HepG2 (cell line): ENCODE measurements at regions not wholly inside any gene's neighbourhood (a gene's known extent, or its start where the extent isn't known, plus 50 kb on each side); places are given as distances from the start of the nearest gene placed in this dataset.

Experiments used
- ATAC-seq: fragments of 200-7000 bp; cut with Tn5 transposase; 3 replicates; pipeline ENCODE4 v1.9.1; 2020; ENCODE audit warnings: mild to moderate bottlenecking, moderate library complexity
- BruUV-seq: library from RNA; stranded (reverse); fragments of 400-500 nt; replicated peaks from 2 replicates; lab custom pipeline; 2021; lab: Mats Ljungman, UMichigan
- CTCF ChIA-PET: fragments of 300-600 bp; formaldehyde crosslinking; extraction: SDS; loops from one replicate; lab custom pipeline; 2021; ENCODE audit warnings: low total read pairs, inconsistent platforms, low intra/inter-chr PET ratio; lab: Yijun Ruan, JAX
- POLR2A ChIA-PET: fragments of 350-600 bp; sonication (Branson Sonifier 250); formaldehyde crosslinking; loops from one replicate; lab custom pipeline; 2020; ENCODE audit warnings: antibody characterized with exemption, inconsistent platforms; lab: Yijun Ruan, JAX
- DNase-seq: peaks from one replicate; pipeline ENCODE4 v3.0.0-alpha.2; 2015; ENCODE audit warnings: low spot score
- FAIRE-seq: peaks from 3 replicates; lab custom pipeline; 2011; peaks lifted over from hg19 to GRCh38; lab: Jason Lieb, UNC
- H2AFZ ChIP-seq: one replicate; pipeline ENCODE4 v1.6.1; 2011; ENCODE audit warnings: low read length, inconsistent platforms
- H3K27ac ChIP-seq: fragments of 300-600 bp; 3 replicates; pipeline ENCODE4 v1.8.0; 2011; ENCODE audit warnings: mixed run types, mild to moderate bottlenecking, mixed read lengths, low read length, inconsistent platforms; ENCODE audit not compliant: insufficient read depth; ENCODE audit errors: extremely low read length
- H3K27me3 ChIP-seq, 2 experiments: fragments of 200-600 bp in 1 of 2; 2 replicates in 1 of 2; 3 replicates in 1 of 2; pipeline versions ENCODE4 v1.6.0 to v1.8.0; 2011; ENCODE audit warnings: low read length in 2 of 2, mild to moderate bottlenecking in 2 of 2, moderate library complexity in 2 of 2, inconsistent platforms in 1 of 2; ENCODE audit not compliant: insufficient read depth in 2 of 2, control insufficient read depth in 1 of 2
- H3K36me3 ChIP-seq, 2 experiments: fragments of 200-600 bp in 1 of 2; replicated peaks in 1 of 2; 2 replicates in 1 of 2; 3 replicates in 1 of 2; pipeline versions ENCODE4 v1.5.1 to v1.8.0; 2011; ENCODE audit warnings: low read length in 2 of 2, inconsistent platforms in 1 of 2; ENCODE audit not compliant: insufficient read depth in 2 of 2, control insufficient read depth in 1 of 2
- H3K4me1 ChIP-seq: 2 replicates; pipeline ENCODE4 v1.5.1; 2012; ENCODE audit warnings: low read length, inconsistent platforms; ENCODE audit not compliant: insufficient read depth
- H3K4me2 ChIP-seq: 2 replicates; pipeline ENCODE4 v1.6.0; 2011; ENCODE audit warnings: low read depth, low read length, inconsistent platforms
- H3K4me3 ChIP-seq, 3 experiments: fragments of 200-600 bp in 1 of 3; sonication (generic), shearing (Covaris generic) in 1 of 3; replicated peaks in 1 of 3; 2 replicates each; pipeline ENCODE4 v1.5.1; 2011 to 2016; ENCODE audit warnings: low read length in 3 of 3, inconsistent platforms in 2 of 3, low read depth in 2 of 3, mild to moderate bottlenecking in 2 of 3, control low read depth in 1 of 3, mixed read lengths in 1 of 3; ENCODE audit not compliant: insufficient read depth in 1 of 3
- H3K79me2 ChIP-seq: one replicate; pipeline ENCODE4 v1.6.1; 2011; ENCODE audit warnings: low read length, inconsistent platforms; ENCODE audit not compliant: insufficient read depth
- H3K9ac ChIP-seq: 2 replicates; pipeline ENCODE4 v1.6.0; 2011; ENCODE audit warnings: mild to moderate bottlenecking, low read depth, low read length, inconsistent platforms; ENCODE audit not compliant: insufficient read depth
- H3K9me3 ChIP-seq: 2 replicates; pipeline ENCODE4 v1.5.1; 2012; ENCODE audit warnings: mild to moderate bottlenecking, low read length
- H4K20me1 ChIP-seq: 2 replicates; pipeline ENCODE4 v1.6.0; 2011; ENCODE audit warnings: inconsistent platforms, mild to moderate bottlenecking, low read length, moderate library complexity; ENCODE audit not compliant: insufficient read depth
- GMEB1 ChIP-seq: sonication (generic); formaldehyde crosslinking; IDR thresholded peaks from 2 replicates; pipeline ENCODE4 v1.5.1; 2020; ENCODE audit warnings: missing genetic modification reagents, mild to moderate bottlenecking, borderline replicate concordance
- HNF4G ChIP-seq, 2 experiments: sonication (generic) in 1 of 2; formaldehyde crosslinking in 1 of 2; IDR thresholded peaks; 2 replicates each; pipeline versions ENCODE4 v1.4.0 to v1.6.1; 2011 to 2020; ENCODE audit warnings: borderline replicate concordance in 2 of 2, low read depth in 2 of 2, mild to moderate bottlenecking in 2 of 2, low read length in 1 of 2, missing genetic modification reagents in 1 of 2, moderate library complexity in 1 of 2
- MXD4 ChIP-seq: IDR thresholded peaks from 2 replicates; pipeline ENCODE4 v1.6.1; 2016; ENCODE audit warnings: mild to moderate bottlenecking, missing biosample characterization, missing genetic modification reagents
- SMAD3 ChIP-seq: sonication (generic); formaldehyde crosslinking; IDR thresholded peaks from 2 replicates; pipeline ENCODE4 v1.4.0; 2020; ENCODE audit warnings: missing genetic modification reagents
- STAG1 ChIP-seq: sonication (generic); formaldehyde crosslinking; IDR thresholded peaks from 2 replicates; pipeline ENCODE4 v1.4.0; 2020; ENCODE audit warnings: missing genetic modification reagents
- STAT6 ChIP-seq: sonication (generic); formaldehyde crosslinking; IDR thresholded peaks from 2 replicates; pipeline ENCODE4 v1.4.0; 2020; ENCODE audit warnings: missing genetic modification reagents, mild to moderate bottlenecking, borderline replicate concordance
- ZFX ChIP-seq: sonication (generic); formaldehyde crosslinking; IDR thresholded peaks from 2 replicates; pipeline ENCODE4 v1.4.0; 2020; ENCODE audit warnings: mild to moderate bottlenecking, low read depth, missing genetic modification reagents, moderate library complexity
- ZNF670 ChIP-seq: sonication (generic); formaldehyde crosslinking; IDR thresholded peaks from 2 replicates; pipeline ENCODE4 v1.8.0; 2022; ENCODE audit warnings: mild to moderate bottlenecking, missing genetic modification reagents, borderline replicate concordance
- ZNF724P ChIP-seq: sonication (generic); formaldehyde crosslinking; IDR thresholded peaks from 2 replicates; pipeline ENCODE4 v1.8.0; 2022; ENCODE audit warnings: missing genetic modification reagents, borderline replicate concordance
- WGBS: methylation state at CpG from one replicate; pipeline ENCODE4 v1.1.6; 2017; ENCODE audit warnings: low lambda C conversion rate; 5-methylcytosine and 5-hydroxymethylcytosine counted together
- in situ Hi-C: cut with HindIII; loops from 2 replicates; pipeline ENCODE4 v1.10.0; 2017; ENCODE audit warnings: low pct_unique_long_range_greater_than_20kb; ENCODE audit not compliant: extremely low pct_ligation_motif_present
- intact Hi-C: fragments of 100-400 bp; cut with micrococcal nuclease; formaldehyde crosslinking; loops from one replicate; pipeline ENCODE4 v1.10.0; 2022; ENCODE audit not compliant: unreplicated experiment
- TF ChIP-seq, protein P1 (sequence below): sonication (generic); formaldehyde crosslinking; IDR thresholded peaks from one replicate; pipeline ENCODE4 v1.5.1; 2020; ENCODE audit warnings: mild to moderate bottlenecking, missing genetic modification reagents; ENCODE audit errors: not compliant biosample characterization

- TF ChIP-seq STAT6 (CRISPR knock-in tag) (no peak), STAG1 (CRISPR knock-in tag) (0 out of 2 replicates have a peak, but pooled peaks have one; percentile 7), HNF4G (IDR thresholded peaks at IDR 0.05; ENCODE audit: borderline replicate concordance, low read depth, low read length) (peak; percentile 63), HNF4G (CRISPR knock-in tag; IDR thresholded peaks at IDR 0.05; ENCODE audit: borderline replicate concordance, low read depth) (no peak), GMEB1 (CRISPR knock-in tag) (no peak)
Observed at GRCh38 chr4:32748498-32748897, 2028.3 kb downstream of the PCDH7 start (continued).

GRCh38 chr4:32752962-32753361, 2032.8 kb downstream of the PCDH7 start:
- H4K20me1 ChIP-seq, result no peaks in the 10 kb centered on the region
- H3K9me3 ChIP-seq, result peaks cover 12% of the 10 kb centered on the region
- no peak overlapping the region for H2AFZ ChIP-seq
- no peak overlapping the region for H3K4me3 ChIP-seq
- FAIRE-seq (no peak), DNase-seq (no peak), ATAC-seq (no peak)
- ChIA-PET POLR2A (no interaction called here), CTCF (no interaction called here)
- H3K79me2 ChIP-seq, result no peaks in the 10 kb centered on the region
- H3K27me3 ChIP-seq, result no peaks in the 10 kb centered on the region; a peak in 1 of 5 replicates
- no TSS peak for BruUV-seq
- peaks cover 8% of the 10 kb centered on the region for H3K4me1 ChIP-seq
- intact Hi-C loops, result no loop called here
- no peak overlapping the region for H3K27ac ChIP-seq
- H3K36me3 ChIP-seq, result no peaks in the 10 kb centered on the region
- in situ Hi-C loops, result no loop called here
- WGBS, result 30% methylated on average over 4 of the region's 4 CpGs
- no peak overlapping the region for H3K4me2 ChIP-seq
- no peak overlapping the region for H3K9ac ChIP-seq
- TF ChIP-seq ZNF724P (CRISPR knock-in tag) (no peak), ZNF670 (CRISPR knock-in tag) (no peak), SMAD3 (no peak), MXD4 (CRISPR knock-in tag) (no peak), ZFX (no peak)
- TF ChIP-seq, protein P1, sequence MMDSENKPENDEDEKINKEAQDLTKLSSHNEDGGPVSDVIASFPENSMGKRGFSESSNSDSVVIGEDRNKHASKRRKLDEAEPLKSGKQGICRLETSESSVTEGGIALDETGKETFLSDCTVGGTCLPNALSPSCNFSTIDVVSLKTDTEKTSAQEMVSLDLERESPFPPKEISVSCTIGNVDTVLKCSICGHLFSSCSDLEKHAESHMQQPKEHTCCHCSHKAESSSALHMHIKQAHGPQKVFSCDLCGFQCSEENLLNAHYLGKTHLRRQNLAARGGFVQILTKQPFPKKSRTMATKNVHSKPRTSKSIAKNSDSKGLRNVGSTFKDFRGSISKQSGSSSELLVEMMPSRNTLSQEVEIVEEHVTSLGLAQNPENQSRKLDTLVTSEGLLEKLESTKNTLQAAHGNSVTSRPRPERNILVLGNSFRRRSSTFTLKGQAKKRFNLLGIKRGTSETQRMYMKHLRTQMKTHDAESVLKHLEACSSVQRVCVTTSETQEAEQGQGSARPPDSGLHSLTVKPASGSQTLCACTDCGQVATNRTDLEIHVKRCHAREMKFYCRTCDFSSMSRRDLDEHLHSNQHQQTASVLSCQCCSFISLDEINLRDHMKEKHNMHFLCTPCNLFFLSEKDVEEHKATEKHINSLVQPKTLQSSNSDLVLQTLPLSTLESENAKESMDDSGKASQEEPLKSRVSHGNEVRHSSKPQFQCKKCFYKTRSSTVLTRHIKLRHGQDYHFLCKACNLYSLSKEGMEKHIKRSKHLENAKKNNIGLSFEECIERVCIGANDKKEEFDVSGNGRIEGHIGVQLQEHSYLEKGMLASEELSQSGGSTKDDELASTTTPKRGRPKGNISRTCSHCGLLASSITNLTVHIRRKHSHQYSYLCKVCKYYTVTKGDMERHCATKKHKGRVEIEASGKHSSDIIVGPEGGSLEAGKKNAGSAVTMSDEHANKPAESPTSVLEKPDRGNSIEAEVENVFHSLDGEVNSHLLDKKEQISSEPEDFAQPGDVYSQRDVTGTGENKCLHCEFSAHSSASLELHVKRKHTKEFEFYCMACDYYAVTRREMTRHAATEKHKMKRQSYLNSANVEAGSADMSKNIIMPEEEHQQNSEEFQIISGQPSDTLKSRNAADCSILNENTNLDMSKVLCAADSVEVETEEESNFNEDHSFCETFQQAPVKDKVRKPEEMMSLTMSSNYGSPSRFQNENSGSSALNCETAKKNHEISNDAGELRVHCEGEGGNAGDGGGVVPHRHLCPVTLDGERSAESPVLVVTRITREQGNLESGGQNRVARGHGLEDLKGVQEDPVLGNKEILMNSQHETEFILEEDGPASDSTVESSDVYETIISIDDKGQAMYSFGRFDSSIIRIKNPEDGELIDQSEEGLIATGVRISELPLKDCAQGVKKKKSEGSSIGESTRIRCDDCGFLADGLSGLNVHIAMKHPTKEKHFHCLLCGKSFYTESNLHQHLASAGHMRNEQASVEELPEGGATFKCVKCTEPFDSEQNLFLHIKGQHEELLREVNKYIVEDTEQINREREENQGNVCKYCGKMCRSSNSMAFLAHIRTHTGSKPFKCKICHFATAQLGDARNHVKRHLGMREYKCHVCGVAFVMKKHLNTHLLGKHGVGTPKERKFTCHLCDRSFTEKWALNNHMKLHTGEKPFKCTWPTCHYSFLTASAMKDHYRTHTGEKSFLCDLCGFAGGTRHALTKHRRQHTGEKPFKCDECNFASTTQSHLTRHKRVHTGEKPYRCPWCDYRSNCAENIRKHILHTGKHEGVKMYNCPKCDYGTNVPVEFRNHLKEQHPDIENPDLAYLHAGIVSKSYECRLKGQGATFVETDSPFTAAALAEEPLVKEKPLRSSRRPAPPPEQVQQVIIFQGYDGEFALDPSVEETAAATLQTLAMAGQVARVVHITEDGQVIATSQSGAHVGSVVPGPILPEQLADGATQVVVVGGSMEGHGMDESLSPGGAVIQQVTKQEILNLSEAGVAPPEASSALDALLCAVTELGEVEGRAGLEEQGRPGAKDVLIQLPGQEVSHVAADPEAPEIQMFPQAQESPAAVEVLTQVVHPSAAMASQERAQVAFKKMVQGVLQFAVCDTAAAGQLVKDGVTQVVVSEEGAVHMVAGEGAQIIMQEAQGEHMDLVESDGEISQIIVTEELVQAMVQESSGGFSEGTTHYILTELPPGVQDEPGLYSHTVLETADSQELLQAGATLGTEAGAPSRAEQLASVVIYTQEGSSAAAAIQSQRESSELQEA (CRISPR knock-in tag), result no peak
